SKM-1 treated with dmso at 0.1 percent for 144 hours (cell line): ENCODE measurements at regions not wholly inside any gene's neighbourhood (a gene's known extent, or its start where the extent isn't known, plus 50 kb on each side); places are given as distances from the start of the nearest gene placed in this dataset.
"Not testable (repeated sequence)": the region's sequence is repeated elsewhere in the genome, so short reads cannot be mapped to it uniquely, and the experiment has no call there.

ENCODE experiments used
- DNase-seq: peaks from one replicate; lab custom pipeline; 2025; ENCODE audit not compliant: unreplicated experiment; lab: John Stamatoyannopoulos, UW

DNA sequence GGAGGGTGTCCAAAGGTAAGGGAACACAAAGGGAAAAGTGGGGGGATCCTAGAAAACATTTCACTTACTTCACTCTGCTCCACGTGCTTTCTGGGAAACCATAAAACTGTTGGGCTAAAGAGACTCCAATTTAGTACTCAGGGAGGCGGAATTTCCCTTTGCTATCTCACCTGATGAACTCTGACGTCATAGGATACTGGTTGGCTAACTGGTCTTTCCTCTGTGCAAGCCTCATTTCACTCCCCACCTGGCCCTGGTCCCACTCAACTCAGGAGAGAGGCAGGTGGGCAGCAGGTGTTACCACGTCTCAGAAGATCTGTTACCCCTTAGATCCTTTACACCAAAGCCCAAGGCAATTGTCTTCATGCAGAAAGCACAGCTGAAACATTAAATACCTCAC lies 51.8 kb upstream of the PMAIP1 start:
- no peak for DNase-seq

DNA sequence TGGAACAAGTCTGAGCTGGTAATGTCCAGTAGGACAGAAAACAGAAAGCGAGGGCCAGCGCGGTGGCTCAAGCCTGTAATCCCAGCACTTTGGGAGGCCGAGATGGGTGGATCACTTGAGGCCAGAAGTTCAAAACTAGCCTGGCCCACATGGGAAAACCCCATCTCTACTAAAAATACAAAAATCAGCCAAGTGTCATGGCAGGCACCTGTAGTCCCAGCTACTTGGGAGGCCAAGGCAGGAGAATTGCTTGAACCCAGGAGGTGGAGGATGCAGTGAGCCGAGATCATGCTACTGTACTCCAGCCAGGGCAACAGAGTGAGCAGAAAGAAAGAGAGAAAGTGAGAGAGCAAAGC lies 52.3 kb upstream of the PMAIP1 start:
- not testable (repeated sequence) for DNase-seq

DNA sequence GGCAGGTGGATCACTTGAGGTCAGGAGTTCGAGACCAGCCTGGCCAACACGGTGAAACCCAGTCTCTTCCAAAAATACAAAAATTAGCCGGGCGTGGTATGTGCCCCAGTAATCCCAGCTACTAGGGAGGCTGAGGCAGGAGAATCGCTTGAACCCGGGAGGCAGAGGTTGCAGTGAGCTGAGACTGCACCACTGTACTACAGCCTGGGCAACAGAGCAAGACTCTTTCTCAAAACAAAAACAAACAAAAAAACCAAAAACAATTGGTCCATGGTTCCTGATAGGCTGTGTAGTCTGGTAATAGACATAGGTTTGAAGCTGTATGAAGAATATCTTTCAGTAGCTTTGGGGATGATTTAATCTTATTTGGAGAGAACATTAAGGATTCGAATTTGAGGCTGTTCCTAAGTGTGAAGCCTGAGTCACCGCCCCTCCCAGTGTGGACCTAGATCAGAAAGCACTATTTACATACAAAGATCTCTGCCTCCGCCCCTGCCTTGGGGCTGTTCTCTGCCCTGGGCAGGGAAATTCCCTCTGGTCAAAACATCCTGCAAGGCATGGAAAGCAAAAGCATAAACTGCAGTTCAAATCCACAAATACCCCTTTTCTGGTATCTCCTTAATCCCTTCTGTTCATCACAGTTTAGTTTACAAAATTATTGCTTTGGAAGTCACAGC lies 52.8 kb upstream of the PMAIP1 start:
- DNase-seq: no peak

DNA sequence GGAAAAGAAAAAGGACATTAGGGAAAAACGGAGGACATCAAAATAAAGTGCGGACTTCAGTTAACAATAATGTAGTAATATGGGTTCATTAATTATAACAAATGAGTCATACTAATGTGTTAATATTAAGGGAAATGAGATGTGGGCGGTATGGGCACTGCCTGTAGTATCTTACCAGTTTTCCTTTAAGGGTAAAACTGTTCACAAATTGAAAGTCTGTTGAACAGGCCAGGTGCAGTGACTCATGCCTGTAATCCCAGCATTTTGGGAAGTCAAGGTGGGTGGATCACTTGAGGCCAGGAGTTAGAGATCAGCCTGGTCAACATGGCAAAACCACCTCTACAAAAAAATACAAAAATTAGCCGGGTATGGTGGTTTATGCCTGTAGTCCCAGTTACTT lies 56.8 kb upstream of the PMAIP1 start:
- DNase-seq: no peak

DNA sequence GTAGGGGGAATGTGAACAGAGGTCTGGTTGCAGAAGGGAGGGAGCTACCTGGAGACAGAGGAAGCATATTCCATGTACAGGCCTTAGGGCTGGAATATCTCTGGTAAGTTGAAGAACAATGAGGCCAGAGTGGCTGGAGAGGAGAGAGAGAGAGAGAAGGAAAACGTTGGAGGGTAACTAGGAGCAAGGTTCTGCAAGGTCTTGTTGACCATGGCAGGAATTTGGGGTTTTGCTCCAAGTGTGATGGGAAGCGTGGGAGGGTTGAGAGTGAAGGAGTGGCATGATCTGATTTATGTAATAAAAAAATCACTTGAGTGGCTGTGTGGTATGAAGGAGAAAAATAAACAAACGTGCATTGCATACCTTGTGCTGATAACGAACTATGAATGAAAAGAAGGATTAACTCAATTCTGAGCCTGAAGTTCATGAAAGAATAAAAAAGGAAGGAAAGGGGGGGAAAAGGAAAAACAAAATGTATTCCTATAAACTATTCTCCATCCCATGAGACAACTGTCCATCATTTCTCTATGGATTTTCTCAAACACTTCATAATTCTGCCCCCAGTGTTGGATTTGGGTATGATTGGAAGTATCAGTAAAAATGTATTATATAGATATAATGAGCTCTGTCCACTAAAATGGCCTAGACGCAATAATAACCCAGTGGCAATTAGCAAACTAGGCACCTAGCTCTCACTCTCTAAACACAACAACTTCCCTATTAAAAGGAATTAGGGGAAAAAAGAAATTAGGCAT lies 59.7 kb upstream of the PMAIP1 start:
- no peak for DNase-seq

DNA sequence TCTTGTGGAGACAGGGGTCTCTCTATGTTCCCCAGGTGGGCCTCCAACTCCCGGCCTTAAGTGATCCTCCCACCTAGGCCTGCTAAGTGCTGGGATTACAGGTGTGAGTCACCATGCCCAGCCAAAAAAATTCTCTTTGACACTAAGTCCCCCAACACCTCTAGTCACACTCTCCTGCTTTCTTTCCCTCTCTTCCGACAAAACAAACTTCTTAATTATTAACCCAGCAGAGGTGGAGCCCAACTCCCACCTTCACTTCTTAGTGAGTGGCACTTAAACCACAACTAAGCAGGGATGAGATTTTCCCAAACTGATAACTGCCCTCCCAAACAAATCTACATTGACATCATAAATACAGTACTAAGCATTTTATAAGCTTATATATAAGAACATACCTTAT lies 60.5 kb upstream of the PMAIP1 start:
- DNase-seq: no peak

DNA sequence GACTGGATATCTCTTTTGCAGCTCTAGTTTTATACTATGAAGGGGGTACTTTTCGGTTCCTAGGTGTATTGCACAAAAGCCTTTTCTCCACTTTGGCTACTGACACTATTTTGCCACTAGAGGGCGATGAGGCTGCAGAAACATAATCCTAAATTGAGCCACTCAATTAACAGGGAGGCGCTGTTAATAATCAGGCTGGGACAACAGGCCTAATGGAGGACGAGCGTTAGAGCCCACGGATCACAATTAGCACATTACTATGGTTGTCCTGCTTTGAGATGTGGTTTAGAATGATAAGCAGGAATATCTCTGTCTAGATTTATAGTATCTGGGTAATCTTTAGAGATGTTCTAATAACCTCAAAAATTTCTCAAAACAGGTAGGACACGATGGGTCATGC lies 62.2 kb upstream of the PMAIP1 start:
- peak; percentile 66 for DNase-seq

DNA sequence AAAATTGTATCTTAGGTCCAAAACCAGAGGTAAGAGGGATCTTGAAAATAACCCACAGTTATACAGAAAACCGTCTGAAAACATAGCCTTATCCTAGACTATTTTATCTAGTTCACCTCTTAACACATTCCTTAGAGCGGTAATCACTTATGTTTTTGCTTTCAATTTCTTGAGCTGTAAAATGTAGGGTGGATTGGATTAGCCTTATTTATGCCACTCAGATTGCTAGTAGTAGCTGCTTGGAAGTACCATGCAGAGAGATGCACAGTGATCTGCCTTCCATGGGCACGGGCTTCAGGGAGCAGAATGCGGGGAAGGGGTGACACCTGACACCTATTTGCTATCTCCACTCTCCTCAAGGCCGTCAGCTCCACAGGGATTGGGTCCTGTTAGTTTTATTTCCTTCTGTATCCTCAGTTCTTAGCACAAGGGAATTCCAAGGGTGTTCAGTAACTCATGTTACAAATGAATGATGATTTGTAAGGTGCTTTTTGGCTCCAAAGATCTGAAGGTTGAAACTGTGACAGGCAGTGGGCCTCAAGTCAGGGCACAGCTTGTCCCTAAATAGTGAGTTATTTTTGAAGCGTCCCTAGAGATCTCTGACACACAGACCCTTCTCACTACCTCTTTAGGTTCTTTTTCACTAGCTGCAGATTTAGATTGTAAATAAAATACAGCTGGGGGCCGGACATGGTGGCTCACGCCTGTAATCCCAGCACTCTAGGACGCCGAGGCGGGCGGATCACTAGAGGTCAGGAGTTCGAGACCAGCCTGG lies 64.0 kb upstream of the PMAIP1 start:
- DNase-seq: no peak

DNA sequence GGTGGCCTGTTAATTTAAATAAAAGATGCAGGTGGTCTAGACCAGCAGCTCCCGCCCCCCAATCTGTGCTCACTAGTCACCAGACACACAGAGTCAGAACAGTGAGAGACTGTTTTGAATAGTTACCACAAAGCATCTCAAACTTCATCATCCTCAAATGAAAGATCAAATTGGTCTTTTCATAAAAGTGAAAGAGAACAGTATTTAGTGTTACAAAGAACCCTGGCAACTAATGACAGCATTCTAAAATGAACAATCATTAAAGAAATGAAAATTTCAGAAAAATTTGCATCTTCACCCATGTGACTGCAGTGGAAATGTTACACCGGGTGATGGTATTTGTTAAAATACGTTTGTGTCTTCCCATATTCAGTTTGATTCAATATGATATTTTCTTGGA lies 65.5 kb upstream of the PMAIP1 start:
- no peak for DNase-seq

DNA sequence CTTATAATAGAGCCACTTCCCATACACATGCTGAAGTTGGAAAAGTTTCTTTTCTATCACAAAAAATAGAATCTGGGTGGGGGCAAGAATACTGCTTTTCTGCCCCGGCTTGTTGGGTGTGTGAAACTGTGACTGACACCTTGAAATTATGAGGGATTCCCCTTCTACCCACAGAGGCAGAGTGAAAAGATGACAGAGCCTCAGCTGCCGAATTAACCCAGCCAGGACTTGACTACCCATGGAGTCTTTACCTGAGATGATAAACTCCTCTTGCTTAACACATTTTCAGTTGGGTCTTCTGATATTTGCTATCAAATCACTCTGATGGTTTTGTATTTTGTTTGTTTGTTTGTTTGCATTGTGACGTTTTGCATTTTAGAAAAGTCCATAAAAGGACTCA lies 66.0 kb upstream of the PMAIP1 start:
- no peak for DNase-seq

DNA sequence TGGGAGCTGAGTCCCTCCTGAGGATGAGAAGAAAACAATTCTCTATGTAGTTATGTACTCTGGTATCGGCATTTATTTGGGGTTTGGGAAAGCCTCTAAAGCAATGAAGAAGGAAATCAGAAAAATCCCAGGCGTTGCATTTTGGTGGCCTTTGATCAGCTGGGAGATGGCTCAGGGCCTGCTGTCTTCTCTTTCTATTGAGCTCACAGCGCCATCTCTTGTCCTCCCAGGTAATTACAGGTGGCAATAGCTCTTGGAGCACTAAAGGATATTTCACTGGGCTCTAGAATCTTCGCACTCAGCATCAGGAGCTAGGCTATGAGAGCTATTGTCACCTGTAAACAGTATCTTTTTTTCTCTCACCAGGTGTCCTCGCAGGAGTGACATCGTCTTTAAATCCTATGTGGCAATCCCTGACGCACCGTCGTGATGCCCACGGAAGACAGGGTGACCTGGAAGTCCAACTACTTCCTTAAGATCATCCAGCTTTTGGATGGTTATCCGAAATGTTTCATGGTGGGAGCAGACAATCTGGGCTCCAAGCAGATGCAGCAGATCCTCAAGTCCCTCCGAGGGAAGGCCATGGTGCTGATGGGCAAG lies 76.1 kb upstream of the PMAIP1 start:
- peak; percentile 29 for DNase-seq

DNA sequence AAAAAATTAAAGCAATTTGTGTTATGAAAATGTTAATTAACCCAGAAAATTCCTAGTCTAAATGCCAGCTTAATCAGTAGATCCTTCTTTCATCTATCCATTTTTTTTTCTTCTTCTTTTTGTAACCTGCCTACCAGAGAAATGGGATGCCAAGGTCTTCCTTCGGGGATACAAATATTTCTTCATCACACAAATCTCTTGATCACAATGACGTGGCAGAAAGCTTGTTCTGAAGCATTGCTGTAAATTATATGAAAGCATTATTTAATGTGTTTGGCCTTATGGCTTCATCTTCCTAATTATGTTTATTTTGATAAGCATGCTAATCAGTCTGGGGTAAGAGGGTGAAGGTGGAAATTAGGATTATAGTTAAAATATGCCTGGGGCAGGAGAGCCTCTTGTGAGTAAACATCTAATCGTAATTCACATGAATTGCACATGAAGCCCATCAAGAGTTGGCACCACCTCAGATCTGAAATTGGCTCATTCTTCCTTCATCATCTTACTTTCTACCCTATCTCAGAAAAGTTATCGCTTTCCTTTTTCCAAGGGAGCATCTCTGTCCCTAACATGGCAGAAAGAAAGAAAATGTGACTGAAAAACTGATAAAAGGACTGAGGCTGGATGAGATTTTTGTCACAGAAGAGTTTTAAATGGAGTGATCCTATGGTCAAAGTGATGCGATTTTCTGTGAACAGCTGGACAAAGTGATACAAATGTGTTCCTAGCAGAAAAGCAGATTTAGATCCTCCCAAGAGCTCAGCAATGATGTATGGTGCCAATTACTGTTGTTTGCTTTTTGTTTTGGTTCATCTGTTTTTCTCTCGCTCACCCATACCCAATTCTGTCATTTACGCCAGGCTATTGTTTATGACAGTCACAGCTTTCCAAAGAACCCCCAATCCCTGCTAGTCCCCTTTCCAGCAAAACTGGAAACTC lies 76.9 kb upstream of the PMAIP1 start:
- no peak for DNase-seq

DNA sequence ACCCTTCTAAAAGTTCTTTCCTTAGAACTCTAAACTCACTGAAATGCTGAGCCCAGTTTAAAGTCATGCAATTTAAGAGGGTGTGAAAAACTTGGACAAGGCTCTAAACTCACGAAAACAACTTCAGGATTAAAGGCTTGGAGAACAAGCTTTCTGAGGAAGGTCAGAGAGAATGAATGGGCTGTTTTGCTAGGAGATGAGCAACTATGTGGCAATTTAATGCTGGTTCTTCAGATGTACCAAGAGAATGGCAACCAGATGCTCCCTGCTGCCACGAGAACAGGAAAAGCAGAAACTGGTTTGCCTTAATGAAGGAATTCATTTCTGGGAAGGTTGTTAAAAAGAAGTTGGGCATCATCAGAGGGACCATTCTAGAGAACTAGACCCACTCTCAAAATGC lies 77.8 kb upstream of the PMAIP1 start:
- DNase-seq: no peak

DNA sequence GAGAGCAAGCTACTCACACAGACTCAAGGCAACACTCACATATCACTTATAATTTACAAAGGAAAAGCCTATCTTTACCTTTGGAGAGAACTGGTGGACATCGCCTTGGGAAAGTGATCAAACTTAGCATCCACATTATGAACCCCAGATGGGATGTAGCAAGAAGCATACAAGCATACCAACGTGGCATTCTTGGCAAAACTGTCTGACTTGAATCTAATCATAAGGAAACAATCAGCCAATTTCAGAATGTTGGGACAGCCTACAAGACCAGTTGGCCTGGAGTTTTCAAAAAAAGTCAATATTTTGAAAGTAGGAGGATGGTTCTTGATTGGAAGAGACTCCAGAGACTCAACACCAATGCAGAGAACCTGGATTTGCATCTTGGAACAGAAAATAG lies 79.1 kb upstream of the PMAIP1 start:
- no peak for DNase-seq

DNA sequence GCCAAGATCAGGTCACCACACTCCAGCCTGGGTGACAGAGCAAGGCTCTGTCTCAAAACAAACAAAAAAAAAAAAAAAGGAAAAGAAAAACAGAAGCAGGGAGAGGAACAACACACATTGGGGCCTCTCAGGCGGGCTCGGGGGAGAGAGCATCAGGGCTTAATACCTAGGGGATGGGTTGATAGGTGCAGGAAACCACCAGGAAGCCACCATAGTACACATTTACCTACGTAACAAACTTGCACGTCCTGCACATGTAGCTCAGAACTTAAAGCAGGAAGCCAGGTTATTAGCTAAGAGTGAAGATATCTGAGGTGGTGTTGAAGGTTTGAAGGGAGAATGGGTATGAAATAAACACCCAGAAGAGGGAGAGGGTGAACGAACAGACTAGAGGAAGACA lies 81.0 kb upstream of the PMAIP1 start:
- DNase-seq: no peak

DNA sequence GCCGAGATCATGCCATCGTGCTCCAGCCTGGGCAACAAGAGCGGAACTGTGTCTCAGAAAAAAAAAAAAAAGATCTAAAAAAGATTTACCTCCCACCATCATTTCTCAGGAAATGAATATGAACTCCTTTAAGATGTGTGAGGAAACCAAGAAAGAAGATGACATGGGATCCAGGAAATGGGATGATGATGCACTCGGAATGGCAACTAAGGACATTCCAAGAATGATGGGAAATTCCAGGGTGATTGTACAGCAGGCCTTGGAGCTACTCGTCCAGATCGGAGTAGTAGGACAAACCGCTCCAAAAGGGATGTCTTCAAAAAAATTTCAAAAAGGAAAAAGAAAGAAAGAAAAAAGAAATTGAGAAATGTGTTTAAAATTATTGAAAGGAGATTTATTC lies 84.9 kb upstream of the PMAIP1 start:
- no peak for DNase-seq

DNA sequence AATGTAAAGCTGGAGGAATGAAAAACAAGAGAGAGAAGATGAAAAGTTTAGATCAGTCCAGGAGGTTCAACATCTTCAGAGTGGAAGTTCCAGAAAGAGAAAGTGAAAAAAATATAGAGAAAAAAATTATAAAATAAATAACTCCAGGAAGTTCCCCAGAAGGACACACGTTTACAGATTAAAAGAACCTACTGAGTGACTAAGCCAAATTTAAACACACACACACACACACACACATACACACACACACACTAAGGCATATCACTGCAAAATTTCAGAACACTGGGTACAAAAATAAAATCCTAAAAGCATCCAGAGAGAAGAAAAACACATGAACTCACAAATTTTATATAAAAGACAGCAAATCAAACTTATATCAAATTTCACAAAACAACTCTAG lies 85.9 kb upstream of the PMAIP1 start:
- no peak for DNase-seq

DNA sequence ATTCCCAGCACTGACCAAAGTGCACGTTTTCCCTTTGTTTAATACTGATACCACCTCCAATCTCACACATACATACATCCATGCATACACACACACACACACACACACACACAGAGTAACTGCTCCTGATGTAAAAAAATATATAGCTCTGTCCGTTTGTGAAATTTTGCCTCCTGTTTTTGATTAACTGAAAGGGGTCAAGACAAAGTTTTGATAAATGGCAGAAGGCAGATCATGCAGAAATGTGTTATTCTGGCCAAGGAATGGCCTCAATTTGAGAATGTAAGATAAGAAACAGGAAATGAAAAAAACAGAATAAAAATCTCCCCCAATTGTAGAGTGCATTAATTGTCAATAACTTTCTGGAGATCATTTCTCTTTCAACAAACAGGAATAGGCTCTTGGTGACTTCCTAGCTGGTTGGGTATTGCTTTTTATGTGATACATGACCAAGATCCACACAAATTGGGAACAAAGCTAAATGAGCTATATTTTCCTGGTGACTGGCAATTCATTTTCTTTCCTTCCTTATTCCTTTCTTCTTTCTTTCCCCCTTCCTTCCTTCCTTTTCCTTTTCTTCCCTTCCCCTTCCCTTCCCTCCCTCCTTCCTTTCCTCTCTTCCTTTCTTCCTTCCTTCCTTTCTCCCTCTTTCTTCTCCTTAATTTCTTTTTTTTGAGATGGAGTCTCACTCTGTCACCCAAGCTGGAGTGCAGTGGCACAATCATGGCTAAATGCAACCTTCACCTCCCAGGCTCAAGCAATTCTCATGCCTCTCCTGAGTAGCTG lies 88.9 kb upstream of the PMAIP1 start:
- no peak for DNase-seq

DNA sequence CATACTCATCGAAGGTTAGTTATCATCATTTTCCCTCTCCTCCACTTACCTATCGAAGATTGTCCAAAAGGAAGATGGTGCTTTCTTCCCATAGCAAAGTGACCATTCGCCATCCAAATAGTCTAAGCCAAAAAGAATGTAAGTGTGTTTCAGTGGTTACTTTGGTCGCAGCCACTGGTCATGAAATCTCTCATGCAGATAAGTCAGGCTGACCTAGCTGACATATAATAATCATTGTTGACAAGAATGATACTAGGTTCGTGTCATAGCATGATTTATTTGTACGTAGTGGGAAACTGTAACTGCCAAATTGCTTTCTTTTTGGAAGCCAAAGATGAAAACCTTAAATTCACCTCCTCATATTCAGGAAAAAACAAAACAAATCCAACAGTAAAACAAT lies 89.6 kb upstream of the PMAIP1 start:
- no peak for DNase-seq

DNA sequence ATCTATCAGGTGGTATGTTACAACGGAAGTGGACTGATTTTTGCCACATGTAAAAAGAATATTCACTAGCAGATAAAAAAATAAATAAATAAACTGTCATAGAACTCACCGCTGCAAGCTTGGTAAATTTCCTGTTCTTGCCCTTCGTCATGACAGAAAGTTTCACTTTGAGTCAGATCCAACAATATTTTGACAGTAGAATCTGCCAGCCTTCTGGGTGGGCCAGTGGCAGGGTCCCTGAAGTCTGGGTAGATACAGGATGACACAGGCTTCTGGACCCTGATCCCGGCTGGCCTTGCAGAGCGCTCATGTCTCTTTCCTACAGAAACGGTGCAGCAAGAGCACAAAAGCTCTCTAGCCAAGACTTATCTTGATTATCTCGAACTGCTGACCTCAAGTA lies 97.8 kb upstream of the PMAIP1 start:
- no peak for DNase-seq
